ENCODE measurements at regions not wholly inside any gene's neighbourhood (a gene's known extent, or its start where the extent isn't known, plus 50 kb on each side); places are given as distances from the start of the nearest gene placed in this dataset.

DNA sequence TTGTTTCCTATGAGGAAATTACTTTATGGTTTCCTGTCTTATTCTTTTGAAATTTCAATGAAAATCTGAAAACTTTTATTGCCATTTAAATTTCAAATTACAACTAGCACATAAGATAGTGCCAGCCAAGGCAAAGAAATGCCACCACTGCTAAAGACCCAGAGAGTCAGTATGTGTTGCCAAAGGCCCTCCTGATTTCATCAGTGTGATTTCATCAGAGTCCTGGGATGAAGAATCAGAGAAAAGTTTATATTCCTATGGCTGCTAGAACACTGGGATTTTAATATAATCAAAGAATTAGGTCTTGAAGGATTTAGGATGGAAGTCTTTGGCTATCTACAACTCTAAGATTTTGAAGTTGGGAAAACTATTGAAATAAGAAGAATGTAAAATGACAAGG lies 434.2 kb upstream of the CCDC54 start:
- peak in 2 of 3 donors; percentile 36 to 54 for DNase-seq
- Histone ChIP-seq H3K27me3 (ENCODE audit: control insufficient read depth in 3 of 3, insufficient read depth in 3 of 3, low read length in 2 of 3) (no peaks in the 10 kb centered on the region), H3K9me3 (ENCODE audit: control insufficient read depth in 4 of 4, insufficient read depth in 3 of 4, low read length in 3 of 4) (peaks cover 0 to 4% (median 0%) of the 10 kb centered on the region in 4 donors), H3K27ac (ENCODE audit: low read depth in 1 of 2, low read length in 1 of 2) (no peak overlapping the region), H3K4me1 (ENCODE audit: control insufficient read depth in 5 of 5, insufficient read depth in 5 of 5, low read length in 5 of 5) (peaks cover 0 to 19% (median 0%) of the 10 kb centered on the region in 5 donors), H3K4me3 (no peak overlapping the region), H3K36me3 (ENCODE audit: control insufficient read depth in 4 of 4, insufficient read depth in 4 of 4, low read length in 4 of 4) (no peaks in the 10 kb centered on the region), H3K9ac (ENCODE audit: insufficient read depth in 1 of 2, low read length in 2 of 2) (no peak overlapping the region)
- no peak for ATAC-seq (ENCODE audit: insufficient read depth, low FRiP score)
- no peak for TF ChIP-seq CTCF (IDR thresholded peaks at IDR 0.05; ENCODE audit: control extremely low read depth, extremely low read depth)

DNA sequence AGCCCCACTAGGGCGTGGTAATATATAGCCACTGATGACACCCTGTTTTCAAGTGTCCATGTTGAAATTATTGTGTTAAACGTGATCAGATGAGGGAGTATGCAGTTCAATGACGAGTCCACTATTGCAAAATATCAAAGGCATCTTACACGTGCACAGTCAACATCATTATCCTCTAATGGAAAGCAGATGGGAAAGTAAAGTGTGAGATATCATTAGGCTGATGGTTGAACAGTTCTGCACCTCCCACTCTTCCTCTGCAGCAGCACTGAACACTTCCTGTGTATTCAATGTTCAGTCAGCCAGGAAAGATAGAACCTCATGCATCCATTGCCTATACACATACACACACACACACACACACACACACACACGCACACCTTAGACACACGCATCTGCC lies 431.8 kb upstream of the CCDC54 start:
- H3K36me3 ChIP-seq (ENCODE audit: control insufficient read depth in 4 of 4, insufficient read depth in 4 of 4, low read length in 4 of 4) = no peaks in the 10 kb centered on the region
- WGBS, 2 donors = 73 to 84% methylated on average over 6 of the region's 6 CpGs
- peaks cover 0 to 19% (median 0%) of the 10 kb centered on the region in 5 donors for H3K4me1 ChIP-seq (ENCODE audit: control insufficient read depth in 5 of 5, insufficient read depth in 5 of 5, low read length in 5 of 5)
- H3K27ac ChIP-seq (ENCODE audit: low read depth in 1 of 2, low read length in 1 of 2) = no peak overlapping the region
- DNase-seq (peak in 1 of 3 donors; percentile 23), ATAC-seq (ENCODE audit: insufficient read depth, low FRiP score) (no peak)
- H3K27me3 ChIP-seq (ENCODE audit: control insufficient read depth in 3 of 3, insufficient read depth in 3 of 3, low read length in 2 of 3) = no peaks in the 10 kb centered on the region
- no peaks in the 10 kb centered on the region for H3K9me3 ChIP-seq (ENCODE audit: control insufficient read depth in 4 of 4, insufficient read depth in 3 of 4, low read length in 3 of 4)
- no peak overlapping the region for H3K9ac ChIP-seq (ENCODE audit: insufficient read depth in 1 of 2, low read length in 2 of 2)
- TF ChIP-seq CTCF (IDR thresholded peaks at IDR 0.05; ENCODE audit: control extremely low read depth, extremely low read depth) = no peak
- H3K4me3 ChIP-seq = no peak overlapping the region

DNA sequence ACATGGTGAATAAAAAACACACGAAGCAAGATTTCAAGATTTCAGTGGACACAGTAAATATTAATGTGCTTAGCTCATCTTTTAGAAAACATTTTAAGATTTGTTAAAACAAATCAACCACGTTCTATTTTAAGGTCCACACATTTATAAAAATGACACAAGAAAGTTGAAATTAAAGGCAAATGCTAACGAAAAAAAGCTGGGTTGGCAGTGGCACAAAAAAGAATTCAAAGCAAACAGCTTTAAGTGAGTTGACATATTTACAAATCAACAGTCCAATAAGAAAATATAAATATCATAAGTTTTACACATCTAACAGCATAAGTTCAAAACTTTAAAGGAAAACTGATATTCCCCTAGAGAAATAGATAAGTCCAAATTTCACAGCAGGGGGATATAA lies 430.4 kb upstream of the CCDC54 start:
- no peak for TF ChIP-seq CTCF (IDR thresholded peaks at IDR 0.05; ENCODE audit: control extremely low read depth, extremely low read depth)
- H3K36me3 ChIP-seq (ENCODE audit: control insufficient read depth in 4 of 4, insufficient read depth in 4 of 4, low read length in 4 of 4) = no peaks in the 10 kb centered on the region
- H3K27me3 ChIP-seq (ENCODE audit: control insufficient read depth in 3 of 3, insufficient read depth in 3 of 3, low read length in 2 of 3) = no peaks in the 10 kb centered on the region
- H3K4me1 ChIP-seq (ENCODE audit: control insufficient read depth in 5 of 5, insufficient read depth in 5 of 5, low read length in 5 of 5) = peaks cover 0 to 17% (median 0%) of the 10 kb centered on the region in 5 donors
- 45 to 63% methylated on average over 3 of the region's 3 CpGs for WGBS, 2 donors
- no peak overlapping the region for H3K9ac ChIP-seq (ENCODE audit: insufficient read depth in 1 of 2, low read length in 2 of 2)
- no peak overlapping the region for H3K4me3 ChIP-seq
- DNase-seq (peak in 2 of 3 donors; percentile 42 to 68), ATAC-seq (ENCODE audit: insufficient read depth, low FRiP score) (no peak)
- H3K27ac ChIP-seq (ENCODE audit: low read depth in 1 of 2, low read length in 1 of 2) = no peak overlapping the region
- no peaks in the 10 kb centered on the region for H3K9me3 ChIP-seq (ENCODE audit: control insufficient read depth in 4 of 4, insufficient read depth in 3 of 4, low read length in 3 of 4)

GRCh38 chr3:106957029-106957428 lies 420.2 kb upstream of the CCDC54 start:
- Histone ChIP-seq H3K27me3 (ENCODE audit: control insufficient read depth in 3 of 3, insufficient read depth in 3 of 3, low read length in 2 of 3) (no peaks in the 10 kb centered on the region), H3K36me3 (ENCODE audit: control insufficient read depth in 4 of 4, insufficient read depth in 4 of 4, low read length in 4 of 4) (no peaks in the 10 kb centered on the region), H3K9me3 (ENCODE audit: control insufficient read depth in 4 of 4, insufficient read depth in 3 of 4, low read length in 3 of 4) (no peaks in the 10 kb centered on the region), H3K4me1 (ENCODE audit: control insufficient read depth in 5 of 5, insufficient read depth in 5 of 5, low read length in 5 of 5) (no peaks in the 10 kb centered on the region), H3K4me3 (no peak overlapping the region), H3K27ac (ENCODE audit: low read depth in 1 of 2, low read length in 1 of 2) (no peak overlapping the region), H3K9ac (ENCODE audit: insufficient read depth in 1 of 2, low read length in 2 of 2) (no peak overlapping the region)
- WGBS, 2 donors = 74 to 76% methylated on average over 3 of the region's 3 CpGs
- ATAC-seq (ENCODE audit: insufficient read depth, low FRiP score) (no peak), DNase-seq (peak in 1 of 3 donors; percentile 16)
- no peak for TF ChIP-seq CTCF (IDR thresholded peaks at IDR 0.05; ENCODE audit: control extremely low read depth, extremely low read depth)
